Epithelial cell of proximal tubule (primary cell): ENCODE measurements at regions not wholly inside any gene's neighbourhood (a gene's known extent, or its start where the extent isn't known, plus 50 kb on each side); places are given as distances from the start of the nearest gene placed in this dataset.

Experiments
- DNase-seq: peaks from one replicate; pipeline ENCODE4 v3.0.0-alpha.2; 2011; ENCODE audit warnings: low read depth
- H3K4me3 ChIP-seq: 2 replicates; pipeline ENCODE4 v1.5.1; 2011; ENCODE audit warnings: low read depth, mild to moderate bottlenecking, low read length
- CTCF ChIP-seq: conservative IDR thresholded peaks from 2 replicates; pipeline ENCODE4 v1.5.1; 2012; ENCODE audit warnings: low read depth, mild to moderate bottlenecking, low read length

DNA sequence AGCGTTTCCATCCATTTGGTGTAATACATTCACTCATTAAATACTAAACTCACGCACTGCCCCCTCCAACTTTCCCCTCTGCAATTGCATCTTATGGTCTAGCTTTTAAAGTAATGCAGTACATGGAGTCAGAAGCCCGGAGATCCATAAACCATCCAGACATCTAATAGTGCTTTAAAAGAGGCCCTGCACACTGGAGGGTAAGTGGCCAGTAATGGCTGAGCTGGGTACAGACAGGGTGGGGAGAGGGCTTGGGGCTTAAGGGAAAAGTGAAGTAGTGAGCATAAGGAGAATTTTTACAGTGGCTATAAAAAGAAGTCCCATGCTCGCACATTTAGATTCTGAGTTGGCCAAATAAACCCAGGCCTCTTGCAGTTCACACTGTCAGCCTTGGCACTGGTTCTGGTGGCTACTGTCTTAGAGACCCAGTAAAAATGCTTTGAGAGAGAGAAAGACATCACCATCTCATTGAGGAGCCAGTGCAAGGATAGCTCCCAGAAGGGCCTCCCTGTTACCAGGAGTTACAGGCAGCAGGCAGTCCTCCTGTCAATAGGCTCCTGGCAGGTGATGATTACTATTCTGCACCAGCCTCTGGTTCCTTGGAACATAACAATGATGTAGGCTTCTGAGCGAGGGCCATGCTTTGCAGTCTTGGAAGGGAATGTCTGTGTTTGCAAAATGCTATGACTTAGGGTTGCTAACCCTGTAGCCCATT is 112.6 kb upstream of the NEO1 start:
- TF ChIP-seq CTCF: no peak
- no peak for DNase-seq
- no peak overlapping the region for H3K4me3 ChIP-seq

DNA sequence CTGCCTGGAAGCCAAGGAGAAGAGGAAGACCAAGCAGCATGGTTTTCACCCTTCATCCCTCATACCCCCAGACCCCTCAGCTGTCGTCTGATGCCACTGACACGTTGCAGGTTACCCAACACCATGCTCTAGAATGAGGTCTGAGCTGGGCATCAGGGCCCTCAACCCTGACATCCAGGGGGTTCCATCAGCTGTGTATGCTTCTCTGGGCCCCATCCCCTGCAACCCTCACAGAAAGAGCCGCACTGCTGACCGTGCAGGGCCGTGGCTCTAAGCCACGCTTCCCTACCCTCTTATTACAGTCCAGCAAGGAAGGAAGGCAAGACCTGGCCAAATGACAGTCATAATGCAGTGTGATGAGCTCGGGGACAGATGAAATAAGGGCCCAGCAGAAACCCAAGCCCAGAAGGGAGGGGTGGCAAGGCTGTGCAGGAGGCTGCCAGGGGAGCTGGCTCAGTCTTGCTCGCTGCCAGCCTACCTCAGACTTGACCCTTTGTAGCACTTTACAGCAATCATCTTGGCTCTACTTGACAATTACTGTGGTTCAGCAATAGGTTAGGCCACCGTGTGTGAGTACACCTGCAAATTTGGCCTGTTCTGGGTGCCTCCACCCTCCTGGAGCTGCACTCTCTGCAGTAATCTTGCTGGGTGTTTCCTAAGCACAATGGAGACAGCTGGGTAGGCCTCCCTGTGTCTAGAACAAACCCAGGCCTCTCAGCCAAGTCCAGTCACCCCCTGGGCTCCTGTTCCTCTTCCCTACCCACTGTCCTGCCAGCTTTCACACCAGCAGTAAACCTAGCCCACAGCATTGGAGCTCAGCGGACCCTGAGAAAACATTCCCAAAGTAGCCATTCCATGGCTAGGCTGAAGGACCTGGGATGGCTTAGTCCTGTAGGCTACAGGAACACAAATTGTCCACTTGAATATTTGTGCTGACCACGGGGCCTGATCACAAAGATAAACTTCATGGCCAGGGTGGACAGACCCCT is 115.3 kb upstream of the NEO1 start:
- no peak for TF ChIP-seq CTCF
- no peak for DNase-seq
- no peak overlapping the region for H3K4me3 ChIP-seq

- TF ChIP-seq CTCF: no peak
- DNase-seq: no peak
- no peak overlapping the region for H3K4me3 ChIP-seq
Observed at GRCh38 chr15:72936237-72936636, 116.0 kb upstream of the NEO1 start.

- DNase-seq: no peak
- no peak for TF ChIP-seq CTCF
- no peak overlapping the region for H3K4me3 ChIP-seq
Observed at GRCh38 chr15:72935521-72935920, 116.7 kb upstream of the NEO1 start.

GRCh38 chr15:72934921-72935320 is 117.3 kb upstream of the NEO1 start:
- TF ChIP-seq CTCF: no peak
- no peak for DNase-seq

DNA sequence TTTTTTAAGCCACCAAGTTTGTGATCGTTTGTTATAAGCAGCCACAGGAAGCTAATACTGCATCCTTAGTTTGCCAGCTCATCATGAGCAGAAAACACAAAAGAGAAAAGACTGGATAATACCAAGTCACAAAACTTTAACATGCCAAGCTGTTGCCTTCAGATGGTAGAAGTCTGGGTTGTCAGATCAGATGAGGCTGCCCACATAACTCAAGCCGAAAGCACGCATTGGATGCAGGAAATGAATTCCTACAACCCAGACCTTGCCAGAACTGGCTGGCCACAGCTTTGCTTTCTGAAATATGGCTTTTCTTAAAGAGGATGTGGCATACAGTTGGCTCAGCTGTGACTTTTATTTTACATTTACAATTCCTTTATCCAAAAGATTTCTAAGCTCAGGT is 118.3 kb upstream of the NEO1 start:
- no peak for TF ChIP-seq CTCF
- no peak overlapping the region for H3K4me3 ChIP-seq
- no peak for DNase-seq

More at GRCh38 chr15:72934921-72935320, 117.3 kb upstream of the NEO1 start:
- H3K4me3 ChIP-seq: no peak overlapping the region
